GM12878 (cell line): ENCODE measurements at regions not wholly inside any gene's neighbourhood (a gene's known extent, or its start where the extent isn't known, plus 50 kb on each side); places are given as distances from the start of the nearest gene placed in this dataset.

Source experiments
- ATAC-seq: fragments of 200-7000 bp; cut with Tn5 transposase; 3 replicates; pipeline ENCODE4 v1.9.1; 2020; ENCODE audit warnings: mild to moderate bottlenecking, moderate library complexity
- BruUV-seq: library from RNA; stranded (reverse); fragments of 400-500 nt; replicated peaks from 2 replicates; lab custom pipeline; 2021; lab: Mats Ljungman, UMichigan
- CTCF ChIA-PET: fragments of 300-600 bp; sonication (Branson Sonifier 250); formaldehyde crosslinking; extraction: SDS; loops from one replicate; lab custom pipeline; 2021; ENCODE audit warnings: inconsistent platforms; lab: Yijun Ruan, JAX
- POLR2A ChIA-PET: fragments of 350-600 bp; formaldehyde crosslinking; extraction: SDS; loops from one replicate; lab custom pipeline; 2021; ENCODE audit warnings: inconsistent platforms; lab: Charles Lee
- RAD21 ChIA-PET: fragments of 300-600 bp; sonication (Branson Sonifier 250); formaldehyde crosslinking; loops from one replicate; lab custom pipeline; 2023; ENCODE audit warnings: antibody characterized with exemption; ENCODE audit not compliant: unreplicated experiment; lab: Charles Lee
- SMC1A ChIA-PET: fragments of 300-600 bp; sonication (Branson Sonifier 250); formaldehyde crosslinking; loops from one replicate; lab custom pipeline; 2023; ENCODE audit not compliant: unreplicated experiment, uncharacterized antibody; lab: Charles Lee
- DNase-seq: peaks from one replicate; pipeline ENCODE4 v3.0.0-alpha.2; 2011; ENCODE audit warnings: low read depth, low spot score
- FAIRE-seq: peaks from 3 replicates; lab custom pipeline; 2011; peaks lifted over from hg19 to GRCh38; lab: Jason Lieb, UNC
- H2AFZ ChIP-seq: 2 replicates; pipeline ENCODE4 v1.6.0; 2011; ENCODE audit warnings: low read depth, low read length, control low read depth; ENCODE audit not compliant: control insufficient read depth
- H3K27ac ChIP-seq: 2 replicates; pipeline ENCODE4 v1.5.1; 2011; ENCODE audit warnings: control low read depth; ENCODE audit not compliant: control insufficient read depth, insufficient read depth
- H3K27me3 ChIP-seq, 2 experiments: replicated peaks in 1 of 2; 2 replicates each; pipeline versions ENCODE4 v1.6.0 to v1.6.1; 2011; ENCODE audit warnings: low read length in 1 of 2; ENCODE audit not compliant: control insufficient read depth in 2 of 2, insufficient read depth in 2 of 2
- H3K36me3 ChIP-seq, 2 experiments: 2 replicates each; pipeline ENCODE4 v1.5.1; 2011; ENCODE audit warnings: low read length in 1 of 2; ENCODE audit not compliant: control insufficient read depth in 2 of 2, insufficient read depth in 2 of 2
- H3K4me1 ChIP-seq: 2 replicates; pipeline ENCODE4 v1.6.1; 2011; ENCODE audit warnings: mild to moderate bottlenecking, low read length, moderate library complexity, mixed read lengths; ENCODE audit not compliant: control insufficient read depth, insufficient read depth
- H3K4me2 ChIP-seq: 2 replicates; pipeline ENCODE4 v1.6.0; 2011; ENCODE audit warnings: control low read depth; ENCODE audit not compliant: control insufficient read depth, insufficient read depth
- H3K4me3 ChIP-seq: fragments of 200-600 bp; sonication (generic); 2 replicates; pipeline ENCODE4 v1.5.1; 2016
- H3K79me2 ChIP-seq: 2 replicates; pipeline ENCODE4 v1.6.0; 2011; ENCODE audit warnings: low read length; ENCODE audit not compliant: control insufficient read depth, insufficient read depth
- H3K9ac ChIP-seq: 2 replicates; pipeline ENCODE4 v1.8.0; 2011; ENCODE audit warnings: low read length, control low read depth, mixed read lengths; ENCODE audit not compliant: control insufficient read depth, insufficient read depth
- H3K9me3 ChIP-seq: replicated peaks from 3 replicates; pipeline ENCODE4 v1.5.1; 2011; ENCODE audit warnings: mild to moderate bottlenecking, low read length; ENCODE audit not compliant: control insufficient read depth, insufficient read depth
- H4K20me1 ChIP-seq: 2 replicates; pipeline ENCODE4 v1.6.0; 2011; ENCODE audit not compliant: control insufficient read depth, insufficient read depth
- BHLHE40 ChIP-seq, 2 experiments: fragments of 450-650 bp in 1 of 2; IDR thresholded peaks; 2 replicates each; pipeline ENCODE4 v1.6.1; 2011 to 2017; ENCODE audit warnings: low read depth in 2 of 2, borderline replicate concordance in 1 of 2, improper control_type of control experiment in 1 of 2, low read length in 1 of 2, mild to moderate bottlenecking in 1 of 2
- EP300 ChIP-seq, 2 experiments: fragments of 150-350 bp in 1 of 2; IDR thresholded peaks; 2 replicates each; pipeline ENCODE4 v1.6.1; 2011 to 2012; ENCODE audit warnings: low read depth in 2 of 2, low read length in 2 of 2, borderline replicate concordance in 1 of 2, improper control_type of control experiment in 1 of 2, inconsistent platforms in 1 of 2; ENCODE audit not compliant: control insufficient read depth in 1 of 2
- FOXM1 ChIP-seq: IDR thresholded peaks from 2 replicates; pipeline ENCODE4 v1.6.1; 2012; ENCODE audit warnings: low read depth, mild to moderate bottlenecking, inconsistent platforms, low read length, moderate library complexity
- IKZF2 ChIP-seq, 2 experiments: fragments of 450-650 bp; IDR thresholded peaks; 2 replicates each; pipeline ENCODE4 v1.6.1; 2017; ENCODE audit warnings: mild to moderate bottlenecking in 2 of 2, moderate library complexity in 2 of 2
- JUNB ChIP-seq: IDR thresholded peaks from 2 replicates; pipeline ENCODE4 v1.6.1; 2016; ENCODE audit warnings: antibody characterized with exemption, mild to moderate bottlenecking
- MTA2 ChIP-seq: fragments of 450-650 bp; IDR thresholded peaks from 2 replicates; pipeline ENCODE4 v1.6.1; 2016; ENCODE audit warnings: low read depth, mild to moderate bottlenecking, moderate library complexity
- NBN ChIP-seq: fragments of 450-650 bp; IDR thresholded peaks from 2 replicates; pipeline ENCODE4 v1.6.1; 2016
- PML ChIP-seq: IDR thresholded peaks from 2 replicates; pipeline ENCODE4 v1.6.1; 2012; ENCODE audit warnings: low read length, inconsistent platforms
- RELA ChIP-seq: fragments of 450-650 bp; IDR thresholded peaks from 2 replicates; pipeline ENCODE4 v1.8.0; 2014; ENCODE audit warnings: borderline replicate concordance; ENCODE audit not compliant: partially characterized antibody
- SREBF2 ChIP-seq: IDR thresholded peaks from 2 replicates; pipeline ENCODE4 v1.6.1; 2012; ENCODE audit warnings: mild to moderate bottlenecking, low read length
- SRF ChIP-seq, 2 experiments: IDR thresholded peaks; 2 replicates each; pipeline ENCODE4 v1.6.1; 2011; ENCODE audit warnings: low read depth in 2 of 2, low read length in 2 of 2, mild to moderate bottlenecking in 1 of 2, moderate library complexity in 1 of 2
- STAT3 ChIP-seq: IDR thresholded peaks from 2 replicates; pipeline ENCODE4 v1.6.1; 2011; ENCODE audit warnings: low read depth, low read length, improper control_type of control experiment
- WGBS: methylation state at CpG from one replicate; pipeline ENCODE4 v1.1.6; 2016; ENCODE audit warnings: low lambda C conversion rate; ENCODE audit not compliant: insufficient replicate concordance, insufficient coverage; ENCODE audit errors: missing lambda C conversion rate; 5-methylcytosine and 5-hydroxymethylcytosine counted together
- in situ Hi-C: fragments of 300-500 bp; cut with MboI; formaldehyde crosslinking; loops from 9 replicates; pipeline ENCODE4 v1.14.3; 2018; ENCODE audit warnings: mixed read lengths
- intact Hi-C: fragments of 100-400 bp; cut with micrococcal nuclease; formaldehyde crosslinking; loops from one replicate; pipeline ENCODE4 v1.14.2; 2022; ENCODE audit not compliant: unreplicated experiment
- TF ChIP-seq, protein P1 (sequence below): IDR thresholded peaks from 2 replicates; pipeline ENCODE4 v1.6.1; 2012; ENCODE audit warnings: low read length, inconsistent platforms
- TF ChIP-seq, protein P2 (sequence below): fragments of 450-650 bp; formaldehyde crosslinking; IDR thresholded peaks from 2 replicates; pipeline ENCODE4 v1.5.0; 2022; ENCODE audit warnings: mild to moderate bottlenecking, missing genetic modification characterization

DNA sequence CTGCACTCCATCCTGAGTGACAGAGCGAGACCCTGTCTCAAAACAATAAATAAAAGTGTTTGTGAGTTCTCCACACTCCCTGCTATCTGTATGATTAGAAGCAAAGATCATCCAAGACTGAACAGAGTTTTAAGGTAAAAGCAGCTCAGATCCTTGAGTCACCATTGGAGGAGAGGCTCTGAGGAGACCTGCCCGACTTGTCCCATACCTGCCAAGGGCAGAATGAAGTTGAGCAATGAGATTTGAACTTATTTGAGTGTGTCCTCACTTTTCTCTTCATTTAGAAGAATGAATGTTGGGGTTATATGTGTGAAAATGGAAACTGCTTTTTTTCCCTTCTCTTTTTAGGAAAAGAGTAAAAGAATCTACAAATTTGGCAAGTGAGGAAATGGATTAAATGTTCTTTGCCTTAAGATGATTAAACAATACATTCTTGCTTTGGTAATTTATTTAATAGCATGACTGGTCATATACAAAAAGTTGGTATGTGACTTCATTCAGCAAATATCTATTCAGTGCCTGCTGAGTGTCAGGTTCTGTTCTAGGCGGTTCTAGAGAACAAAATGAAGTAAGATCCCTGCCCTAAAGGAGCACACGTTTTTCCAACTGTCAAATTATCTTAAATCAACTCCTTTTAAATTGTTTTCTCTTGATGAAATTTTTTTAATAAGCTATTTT, 195.7 kb downstream of the ALDH8A1 start:
- Histone ChIP-seq H2AFZ (no peak overlapping the region), H3K27ac (no peak overlapping the region), H3K27me3 (peaks cover 0 to 3% of the 10 kb centered on the region in 2 experiments; a peak in 1 of 4 replicates), H3K9me3 (no peaks in the 10 kb centered on the region), H3K9ac (no peak overlapping the region), H3K4me2 (no peak overlapping the region), H3K4me1 (no peaks in the 10 kb centered on the region), H3K36me3 (no peaks in the 10 kb centered on the region), H3K4me3 (no peak overlapping the region), H4K20me1 (no peaks in the 10 kb centered on the region), H3K79me2 (no peaks in the 10 kb centered on the region)
- ChIA-PET RAD21 (interaction anchor here (0.6 kb wide), 1 partner anchor 71 kb away, joined by 3 read pairs; no protein-coding TSS in a partner anchor), CTCF (no interaction called here), SMC1A (no interaction called here), POLR2A (interaction anchor here (0.7 kb wide), 1 partner anchor 560 kb away, joined by 3 read pairs; no protein-coding TSS in a partner anchor)
- in situ Hi-C loops (no loop called here), intact Hi-C loops (no loop called here)
- ATAC-seq, result no peak
- FAIRE-seq, result no peak
- DNase-seq, result no peak
- no TSS peak for BruUV-seq
- WGBS, result 1% methylated on average over 4 of the region's 4 CpGs
- TF ChIP-seq SRF (IDR thresholded peaks at IDR 0.05; ENCODE audit: low read depth in 2 of 2, low read length in 2 of 2), result no peak
- TF ChIP-seq SREBF2, result no peak
- no peak for TF ChIP-seq IKZF2 (IDR thresholded peaks at IDR 0.05)
- no peak for TF ChIP-seq PML
- TF ChIP-seq, protein P1, sequence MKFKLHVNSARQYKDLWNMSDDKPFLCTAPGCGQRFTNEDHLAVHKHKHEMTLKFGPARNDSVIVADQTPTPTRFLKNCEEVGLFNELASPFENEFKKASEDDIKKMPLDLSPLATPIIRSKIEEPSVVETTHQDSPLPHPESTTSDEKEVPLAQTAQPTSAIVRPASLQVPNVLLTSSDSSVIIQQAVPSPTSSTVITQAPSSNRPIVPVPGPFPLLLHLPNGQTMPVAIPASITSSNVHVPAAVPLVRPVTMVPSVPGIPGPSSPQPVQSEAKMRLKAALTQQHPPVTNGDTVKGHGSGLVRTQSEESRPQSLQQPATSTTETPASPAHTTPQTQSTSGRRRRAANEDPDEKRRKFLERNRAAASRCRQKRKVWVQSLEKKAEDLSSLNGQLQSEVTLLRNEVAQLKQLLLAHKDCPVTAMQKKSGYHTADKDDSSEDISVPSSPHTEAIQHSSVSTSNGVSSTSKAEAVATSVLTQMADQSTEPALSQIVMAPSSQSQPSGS, result no peak
- TF ChIP-seq EP300 (IDR thresholded peaks at IDR 0.05; ENCODE audit: borderline replicate concordance in 1 of 2, control insufficient read depth in 1 of 2, low read depth in 2 of 2, low read length in 2 of 2), result no peak
- TF ChIP-seq NBN, result no peak
- TF ChIP-seq BHLHE40 (IDR thresholded peaks at IDR 0.05; ENCODE audit: borderline replicate concordance in 1 of 2, low read depth in 2 of 2, low read length in 1 of 2), result no peak
- TF ChIP-seq FOXM1, result no peak
- TF ChIP-seq JUNB, result no peak
- TF ChIP-seq RELA, result no peak
- no peak for TF ChIP-seq STAT3
- no peak for TF ChIP-seq MTA2
- TF ChIP-seq, protein P2, sequence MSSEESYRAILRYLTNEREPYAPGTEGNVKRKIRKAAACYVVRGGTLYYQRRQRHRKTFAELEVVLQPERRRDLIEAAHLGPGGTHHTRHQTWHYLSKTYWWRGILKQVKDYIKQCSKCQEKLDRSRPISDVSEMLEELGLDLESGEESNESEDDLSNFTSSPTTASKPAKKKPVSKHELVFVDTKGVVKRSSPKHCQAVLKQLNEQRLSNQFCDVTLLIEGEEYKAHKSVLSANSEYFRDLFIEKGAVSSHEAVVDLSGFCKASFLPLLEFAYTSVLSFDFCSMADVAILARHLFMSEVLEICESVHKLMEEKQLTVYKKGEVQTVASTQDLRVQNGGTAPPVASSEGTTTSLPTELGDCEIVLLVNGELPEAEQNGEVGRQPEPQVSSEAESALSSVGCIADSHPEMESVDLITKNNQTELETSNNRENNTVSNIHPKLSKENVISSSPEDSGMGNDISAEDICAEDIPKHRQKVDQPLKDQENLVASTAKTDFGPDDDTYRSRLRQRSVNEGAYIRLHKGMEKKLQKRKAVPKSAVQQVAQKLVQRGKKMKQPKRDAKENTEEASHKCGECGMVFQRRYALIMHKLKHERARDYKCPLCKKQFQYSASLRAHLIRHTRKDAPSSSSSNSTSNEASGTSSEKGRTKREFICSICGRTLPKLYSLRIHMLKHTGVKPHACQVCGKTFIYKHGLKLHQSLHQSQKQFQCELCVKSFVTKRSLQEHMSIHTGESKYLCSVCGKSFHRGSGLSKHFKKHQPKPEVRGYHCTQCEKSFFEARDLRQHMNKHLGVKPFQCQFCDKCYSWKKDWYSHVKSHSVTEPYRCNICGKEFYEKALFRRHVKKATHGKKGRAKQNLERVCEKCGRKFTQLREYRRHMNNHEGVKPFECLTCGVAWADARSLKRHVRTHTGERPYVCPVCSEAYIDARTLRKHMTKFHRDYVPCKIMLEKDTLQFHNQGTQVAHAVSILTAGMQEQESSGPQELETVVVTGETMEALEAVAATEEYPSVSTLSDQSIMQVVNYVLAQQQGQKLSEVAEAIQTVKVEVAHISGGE (CRISPR knock-in tag), result no peak
